OCI-LY7 (cell line): ENCODE measurements at regions not wholly inside any gene's neighbourhood (a gene's known extent, or its start where the extent isn't known, plus 50 kb on each side); places are given as distances from the start of the nearest gene placed in this dataset.

Experiments
- BruUV-seq: library from RNA; stranded (reverse); fragments of 400-500 nt; replicated peaks from 2 replicates; lab custom pipeline; 2021; lab: Mats Ljungman, UMichigan
- CTCF ChIA-PET: fragments of 300-600 bp; sonication (Branson Sonifier 250); formaldehyde crosslinking; loops from one replicate; lab custom pipeline; 2022; ENCODE audit warnings: antibody characterized with exemption; ENCODE audit not compliant: unreplicated experiment; lab: Charles Lee
- POLR2A ChIA-PET: fragments of 300-600 bp; sonication (Branson Sonifier 250); formaldehyde crosslinking; loops from one replicate; lab custom pipeline; 2022; ENCODE audit warnings: antibody characterized with exemption; lab: Charles Lee
- DNase-seq: peaks from one replicate; pipeline ENCODE4 v3.0.0-alpha.2; 2015; ENCODE audit warnings: low spot score
- H2AFZ ChIP-seq: fragments of 200-600 bp; sonication (generic), shearing (Covaris generic); 2 replicates; pipeline ENCODE4 v1.6.1; 2014; ENCODE audit warnings: mild to moderate bottlenecking, antibody characterized with exemption, low read length, moderate library complexity
- H3K27ac ChIP-seq: fragments of 200-600 bp; sonication (generic); 2 replicates; pipeline ENCODE4 v1.5.1; 2014; ENCODE audit warnings: mixed run types, low read depth, mild to moderate bottlenecking, moderate library complexity, low read length, inconsistent platforms; ENCODE audit not compliant: poor library complexity, severe bottlenecking
- H3K36me3 ChIP-seq: fragments of 200-600 bp; sonication (generic); 2 replicates; pipeline ENCODE4 v1.6.1; 2014; ENCODE audit warnings: mild to moderate bottlenecking, antibody characterized with exemption, low read length, moderate library complexity, mixed read lengths; ENCODE audit not compliant: insufficient read depth
- H3K4me1 ChIP-seq: fragments of 200-600 bp; sonication (generic); 2 replicates; pipeline ENCODE4 v1.5.1; 2014; ENCODE audit warnings: mild to moderate bottlenecking, low read length; ENCODE audit not compliant: insufficient read depth, poor library complexity, severe bottlenecking
- H3K4me2 ChIP-seq: fragments of 200-600 bp; sonication (generic); 2 replicates; pipeline ENCODE4 v1.6.1; 2014; ENCODE audit warnings: mild to moderate bottlenecking, low read length
- H3K4me3 ChIP-seq: fragments of 200-600 bp; sonication (generic); 2 replicates; pipeline ENCODE4 v1.5.1; 2014; ENCODE audit warnings: mild to moderate bottlenecking, low read depth, low read length; ENCODE audit not compliant: poor library complexity, severe bottlenecking
- H3K79me2 ChIP-seq: fragments of 200-600 bp; sonication (generic); 2 replicates; pipeline ENCODE4 v1.6.1; 2016; ENCODE audit warnings: low read depth, mild to moderate bottlenecking, low read length, moderate library complexity, mixed read lengths; ENCODE audit not compliant: insufficient read depth
- H3K9me2 ChIP-seq: fragments of 200-600 bp; sonication (generic); 2 replicates; pipeline ENCODE4 v1.6.1; 2016; ENCODE audit warnings: mild to moderate bottlenecking, low read length, mixed read lengths; ENCODE audit not compliant: insufficient read depth
- H3K9me3 ChIP-seq: fragments of 200-600 bp; sonication (generic); 2 replicates; pipeline ENCODE4 v1.6.1; 2014; ENCODE audit warnings: mild to moderate bottlenecking, mixed run types, low read length, mixed read lengths
- H4K20me1 ChIP-seq: fragments of 200-600 bp; sonication (generic); 2 replicates; pipeline ENCODE4 v1.6.1; 2014; ENCODE audit warnings: mild to moderate bottlenecking, antibody characterized with exemption, low read length, moderate library complexity, mixed read lengths; ENCODE audit not compliant: insufficient read depth
- CTCF ChIP-seq: fragments of 200-600 bp; sonication (generic); conservative IDR thresholded peaks from 2 replicates; pipeline ENCODE4 v1.5.1; 2014; ENCODE audit warnings: mild to moderate bottlenecking, antibody characterized with exemption, low read length, moderate library complexity, mixed read lengths
- EZH2phosphoT487 ChIP-seq: fragments of 200-600 bp; sonication (generic); IDR thresholded peaks from 2 replicates; pipeline ENCODE4 v1.6.1; 2018; ENCODE audit warnings: low read depth, borderline replicate concordance, mild to moderate bottlenecking, mixed run types, antibody characterized with exemption, low read length, moderate library complexity, mixed read lengths
- intact Hi-C: fragments of 100-400 bp; cut with micrococcal nuclease; formaldehyde crosslinking; loops from one replicate; pipeline ENCODE4 v1.10.0; 2022; ENCODE audit not compliant: unreplicated experiment

GRCh38 chr3:1613962-1614361 lies 484.7 kb upstream of the CNTN4 start:
- TF ChIP-seq EZH2phosphoT487, result no peak
- TF ChIP-seq CTCF, result no peak
- H3K27ac ChIP-seq, result no peak overlapping the region
- ChIA-PET CTCF (no interaction called here), POLR2A (interaction anchor here (1.2 kb wide), 1 partner anchor 12 kb away, joined by 7 read pairs; no protein-coding TSS in a partner anchor)
- H3K9me3 ChIP-seq, result no peaks in the 10 kb centered on the region
- no peaks in the 10 kb centered on the region for H3K79me2 ChIP-seq
- intact Hi-C loops, result no loop called here
- DNase-seq, result no peak
- no peaks in the 10 kb centered on the region for H4K20me1 ChIP-seq
- no peaks in the 10 kb centered on the region for H3K36me3 ChIP-seq
- no peak overlapping the region for H2AFZ ChIP-seq
- H3K4me1 ChIP-seq, result no peaks in the 10 kb centered on the region
- no peak overlapping the region for H3K4me2 ChIP-seq
- H3K9me2 ChIP-seq, result no peaks in the 10 kb centered on the region
- no TSS peak for BruUV-seq
- H3K4me3 ChIP-seq, result no peak overlapping the region

- Histone ChIP-seq H3K36me3 (no peaks in the 10 kb centered on the region), H3K27ac (no peak overlapping the region), H2AFZ (no peak overlapping the region), H3K9me3 (no peaks in the 10 kb centered on the region), H3K79me2 (no peaks in the 10 kb centered on the region), H3K4me2 (no peak overlapping the region), H4K20me1 (no peaks in the 10 kb centered on the region), H3K4me1 (no peaks in the 10 kb centered on the region), H3K9me2 (no peaks in the 10 kb centered on the region), H3K4me3 (no peak overlapping the region)
- ChIA-PET POLR2A (no interaction called here), CTCF (no interaction called here)
- BruUV-seq, result no TSS peak
- intact Hi-C loops, result no loop called here
- TF ChIP-seq EZH2phosphoT487 (no peak), CTCF (no peak)
- DNase-seq, result no peak
Observed at GRCh38 chr3:1616744-1617143, 481.9 kb upstream of the CNTN4 start.

GRCh38 chr3:1623896-1624295 lies 474.8 kb upstream of the CNTN4 start:
- Histone ChIP-seq H3K4me3 (no peak overlapping the region), H3K36me3 (no peaks in the 10 kb centered on the region), H3K9me2 (no peaks in the 10 kb centered on the region), H3K79me2 (no peaks in the 10 kb centered on the region), H3K4me1 (no peaks in the 10 kb centered on the region), H3K9me3 (no peaks in the 10 kb centered on the region), H4K20me1 (no peaks in the 10 kb centered on the region), H2AFZ (no peak overlapping the region), H3K27ac (no peak overlapping the region), H3K4me2 (no peak overlapping the region)
- no TSS peak for BruUV-seq
- CTCF ChIA-PET, result no interaction called here
- intact Hi-C loops, result no loop called here
- POLR2A ChIA-PET, result no interaction called here
- TF ChIP-seq CTCF (no peak), EZH2phosphoT487 (no peak)
- DNase-seq, result no peak
